AG04450 (cell line): ENCODE measurements at regions not wholly inside any gene's neighbourhood (a gene's known extent, or its start where the extent isn't known, plus 50 kb on each side); places are given as distances from the start of the nearest gene placed in this dataset.
"Not testable (repeated sequence)": the region's sequence is repeated elsewhere in the genome, so short reads cannot be mapped to it uniquely, and the experiment has no call there.

ENCODE experiments used
- CTCF ChIA-PET: fragments of 300-600, 350-600 bp; formaldehyde crosslinking; extraction: SDS; loops from one replicate; lab custom pipeline; 2022; ENCODE audit warnings: antibody characterized with exemption, inconsistent platforms; lab: Charles Lee
- POLR2A ChIA-PET: fragments of 350-600 bp; formaldehyde crosslinking; extraction: SDS; loops from one replicate; lab custom pipeline; 2021; ENCODE audit warnings: antibody characterized with exemption, inconsistent platforms; lab: Yijun Ruan, JAX
- DNase-seq: peaks from one replicate; pipeline ENCODE4 v3.0.0-alpha.2; 2011; ENCODE audit warnings: low read depth, low spot score
- H3K27ac ChIP-seq: one replicate; pipeline ENCODE4 v1.5.1; 2012; ENCODE audit warnings: low read depth, low read length, control low read depth
- H3K27me3 ChIP-seq: one replicate; pipeline ENCODE4 v1.6.0; 2012; ENCODE audit warnings: low read length; ENCODE audit not compliant: control insufficient read depth, insufficient read depth
- H3K4me3 ChIP-seq: 2 replicates; pipeline ENCODE4 v1.5.1; 2011; ENCODE audit warnings: mild to moderate bottlenecking, low read depth, low read length, control low read depth
- H3K9me3 ChIP-seq: 2 replicates; pipeline ENCODE4 v1.5.1; 2012; ENCODE audit warnings: low read length; ENCODE audit not compliant: control insufficient read depth, insufficient read depth
- TF ChIP-seq, protein P1 (sequence below): IDR thresholded peaks from 2 replicates; pipeline ENCODE4 v1.5.1; 2011; ENCODE audit warnings: low read depth, low read length, control low read depth, inconsistent platforms

DNA sequence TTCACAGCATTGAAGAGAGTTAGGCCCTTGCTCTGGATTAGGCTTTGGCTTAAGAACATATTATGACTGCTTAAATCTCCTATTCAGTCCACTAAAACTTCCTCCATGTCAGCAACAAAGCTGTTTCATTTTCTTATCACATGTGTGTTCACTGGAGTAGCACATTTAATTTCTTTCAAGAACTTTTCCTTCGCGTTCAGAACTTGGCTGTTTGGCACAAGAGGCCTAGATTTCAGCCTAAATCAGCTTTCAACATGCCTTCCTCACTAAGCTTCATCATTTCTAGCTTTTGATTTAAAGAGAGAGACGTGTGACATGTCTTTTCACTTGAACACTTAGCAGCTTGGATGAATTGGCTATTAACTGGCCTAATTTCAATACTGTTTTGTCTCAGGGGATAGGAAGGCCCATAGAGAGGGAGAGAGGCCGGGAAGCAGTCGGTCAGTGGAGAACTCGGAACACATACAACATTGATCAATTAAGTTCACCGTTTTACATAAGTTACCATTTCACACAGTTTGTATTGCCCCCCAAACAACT is 885.2 kb upstream of the AUTS2 start:
- CTCF ChIA-PET, result interaction anchor here (0.8 kb wide), 1 partner anchor 77 kb away, joined by 3 read pairs; no protein-coding TSS in a partner anchor
- DNase-seq, result no peak
- TF ChIP-seq, protein P1, sequence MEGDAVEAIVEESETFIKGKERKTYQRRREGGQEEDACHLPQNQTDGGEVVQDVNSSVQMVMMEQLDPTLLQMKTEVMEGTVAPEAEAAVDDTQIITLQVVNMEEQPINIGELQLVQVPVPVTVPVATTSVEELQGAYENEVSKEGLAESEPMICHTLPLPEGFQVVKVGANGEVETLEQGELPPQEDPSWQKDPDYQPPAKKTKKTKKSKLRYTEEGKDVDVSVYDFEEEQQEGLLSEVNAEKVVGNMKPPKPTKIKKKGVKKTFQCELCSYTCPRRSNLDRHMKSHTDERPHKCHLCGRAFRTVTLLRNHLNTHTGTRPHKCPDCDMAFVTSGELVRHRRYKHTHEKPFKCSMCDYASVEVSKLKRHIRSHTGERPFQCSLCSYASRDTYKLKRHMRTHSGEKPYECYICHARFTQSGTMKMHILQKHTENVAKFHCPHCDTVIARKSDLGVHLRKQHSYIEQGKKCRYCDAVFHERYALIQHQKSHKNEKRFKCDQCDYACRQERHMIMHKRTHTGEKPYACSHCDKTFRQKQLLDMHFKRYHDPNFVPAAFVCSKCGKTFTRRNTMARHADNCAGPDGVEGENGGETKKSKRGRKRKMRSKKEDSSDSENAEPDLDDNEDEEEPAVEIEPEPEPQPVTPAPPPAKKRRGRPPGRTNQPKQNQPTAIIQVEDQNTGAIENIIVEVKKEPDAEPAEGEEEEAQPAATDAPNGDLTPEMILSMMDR, result no peak
- H3K9me3 ChIP-seq, result no peaks in the 10 kb centered on the region
- H3K27me3 ChIP-seq, result no peaks in the 10 kb centered on the region
- H3K27ac ChIP-seq, result no peak overlapping the region
- no peak overlapping the region for H3K4me3 ChIP-seq
- POLR2A ChIA-PET, result no interaction called here

DNA sequence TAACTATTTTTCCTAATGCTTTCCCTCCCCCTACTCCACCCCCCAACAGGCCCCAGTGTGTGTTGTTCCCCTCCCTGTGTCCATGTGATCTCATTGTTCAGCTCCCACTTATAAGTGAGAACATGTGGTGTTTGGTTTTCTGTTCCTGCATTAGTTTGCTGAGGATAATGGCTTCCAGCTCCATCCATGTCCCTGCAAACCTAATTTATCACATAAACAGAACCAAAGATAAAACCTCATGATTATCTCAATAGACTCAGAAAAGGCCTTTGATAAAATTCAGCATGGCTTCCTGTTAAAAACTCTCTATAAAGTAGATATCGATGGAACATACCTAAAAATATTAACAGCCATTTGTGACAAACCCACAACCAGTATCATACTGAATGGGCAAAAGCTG is 884.1 kb upstream of the AUTS2 start:
- CTCF ChIA-PET, H3K27ac ChIP-seq, H3K9me3 ChIP-seq, H3K4me3 ChIP-seq, H3K27me3 ChIP-seq, DNase-seq, POLR2A ChIA-PET: not testable (repeated sequence)

DNA sequence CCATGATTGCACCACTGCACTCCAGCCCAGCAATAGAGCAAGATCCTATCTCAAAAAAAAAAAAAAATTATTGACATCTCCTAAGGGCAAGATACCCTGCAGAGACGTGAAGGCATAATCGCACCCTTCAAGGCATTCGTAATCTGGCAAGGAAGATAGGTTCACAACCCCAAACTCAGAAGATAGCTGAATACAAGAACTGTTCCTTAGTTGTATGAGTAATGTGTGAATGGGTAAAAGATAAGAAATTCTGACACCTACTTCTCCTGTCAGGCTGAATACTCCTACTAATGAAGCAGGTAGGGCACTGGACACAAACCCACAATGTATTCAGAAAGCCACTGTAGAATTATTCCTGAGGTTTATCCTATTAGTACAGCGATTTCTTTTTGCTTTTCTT is 882.4 kb upstream of the AUTS2 start:
- Histone ChIP-seq H3K4me3 (no peak overlapping the region), H3K27me3 (no peaks in the 10 kb centered on the region), H3K9me3 (no peaks in the 10 kb centered on the region), H3K27ac (no peak overlapping the region)
- ChIA-PET CTCF (no interaction called here), POLR2A (no interaction called here)
- TF ChIP-seq, protein P1, result no peak
- DNase-seq, result no peak

DNA sequence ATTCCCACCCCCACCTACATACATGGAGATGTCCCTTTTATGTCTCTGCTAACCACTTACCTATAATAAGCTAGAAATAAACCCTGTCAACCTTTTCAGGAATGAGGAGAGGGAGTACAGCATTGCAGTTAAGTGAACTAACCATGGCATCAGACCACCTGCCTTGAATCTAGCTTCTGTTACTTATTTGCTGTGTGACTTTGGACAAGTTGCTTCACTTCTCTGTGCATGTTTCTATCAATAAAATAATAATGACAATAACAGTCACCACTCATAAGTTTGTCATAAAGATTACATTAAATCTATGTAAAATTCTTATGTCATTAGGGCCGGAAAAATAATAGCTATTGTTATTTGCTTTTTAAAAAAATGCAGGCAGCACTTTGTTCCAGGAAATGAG is 881.1 kb upstream of the AUTS2 start:
- no peak overlapping the region for H3K4me3 ChIP-seq
- H3K27me3 ChIP-seq, result no peaks in the 10 kb centered on the region
- CTCF ChIA-PET, result interaction anchor here (0.6 to 0.7 kb wide), 2 partner anchors 502 to 631 kb away, joined by 3 to 7 read pairs; no protein-coding TSS in a partner anchor
- no peak for DNase-seq
- POLR2A ChIA-PET, result no interaction called here
- TF ChIP-seq, protein P1, result no peak
- no peaks in the 10 kb centered on the region for H3K9me3 ChIP-seq
- no peak overlapping the region for H3K27ac ChIP-seq

DNA sequence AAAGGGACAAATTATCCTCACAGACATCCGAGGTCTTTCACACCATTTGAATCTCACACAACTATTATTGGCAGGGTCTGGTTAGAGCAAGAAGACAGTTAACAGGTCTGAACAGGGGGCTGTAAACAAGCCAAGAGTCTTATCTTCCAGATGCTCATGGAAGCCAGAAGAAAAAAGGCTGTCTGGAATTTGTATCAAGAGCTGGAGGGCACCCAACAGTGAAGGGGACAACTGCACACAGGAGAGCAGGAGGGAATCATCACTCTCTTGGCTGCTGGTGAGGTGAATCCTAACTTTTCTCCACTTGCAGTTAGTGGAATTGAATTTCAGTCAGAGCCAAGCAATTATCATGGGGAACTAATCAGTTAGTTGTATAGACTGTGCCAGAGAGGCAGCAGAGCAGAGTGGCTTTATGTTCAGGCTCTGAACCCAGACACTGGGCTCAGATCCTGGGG is 880.2 kb upstream of the AUTS2 start:
- H3K9me3 ChIP-seq, result no peaks in the 10 kb centered on the region
- H3K27ac ChIP-seq, result no peak overlapping the region
- no peaks in the 10 kb centered on the region for H3K27me3 ChIP-seq
- CTCF ChIA-PET, result no interaction called here
- TF ChIP-seq, protein P1, result no peak
- H3K4me3 ChIP-seq, result no peak overlapping the region
- POLR2A ChIA-PET, result no interaction called here
- no peak for DNase-seq
